HG02759 (cell line): ENCODE measurements at regions not wholly inside any gene's neighbourhood (a gene's known extent, or its start where the extent isn't known, plus 50 kb on each side); places are given as distances from the start of the nearest gene placed in this dataset.
"Not testable (repeated sequence)": the region's sequence is repeated elsewhere in the genome, so short reads cannot be mapped to it uniquely, and the experiment has no call there.

Experiments used
- ATAC-seq: cut with Tn5 transposase; IDR thresholded peaks from one replicate; pipeline ENCODE4 v1.9.1; 2021; ENCODE audit warnings: mild to moderate bottlenecking, moderate library complexity; ENCODE audit not compliant: unreplicated experiment

GRCh38 chr7:127530148-127530547 is 55.2 kb downstream of the GCC1 start:
- ATAC-seq = no peak

GRCh38 chr7:127527561-127527960 is 57.8 kb downstream of the GCC1 start:
- ATAC-seq = no peak

GRCh38 chr7:127525866-127526480 is 59.4 kb downstream of the GCC1 start:
- no peak for ATAC-seq

- no peak for ATAC-seq
Measured at GRCh38 chr7:127516320-127516719, 69.1 kb downstream of the GCC1 start.

- no peak for ATAC-seq
Measured at GRCh38 chr7:127514499-127514898, 70.9 kb downstream of the GCC1 start.

- no peak for ATAC-seq
Measured at GRCh38 chr7:127513311-127513710, 72.1 kb downstream of the GCC1 start.

GRCh38 chr7:127512663-127513062 is 72.7 kb downstream of the GCC1 start:
- no peak for ATAC-seq

- no peak for ATAC-seq
Measured at GRCh38 chr7:127504715-127505114, 80.7 kb downstream of the GCC1 start.

GRCh38 chr7:127501817-127502216 is 83.6 kb downstream of the GCC1 start:
- ATAC-seq = no peak

- ATAC-seq = no peak
Measured at GRCh38 chr7:127487381-127487780, 94.9 kb upstream of the ZNF800 start.

- ATAC-seq = peak; percentile 71
Measured at GRCh38 chr7:127486654-127487053, 94.1 kb upstream of the ZNF800 start.

- ATAC-seq = no peak
Measured at GRCh38 chr7:127485482-127485881, 93.0 kb upstream of the ZNF800 start.

- ATAC-seq = no peak
Measured at GRCh38 chr7:127484954-127485353, 92.4 kb upstream of the ZNF800 start.

- no peak for ATAC-seq
Measured at GRCh38 chr7:127478461-127478860, 86.0 kb upstream of the ZNF800 start.

GRCh38 chr7:127478024-127478355 is 85.5 kb upstream of the ZNF800 start:
- no peak for ATAC-seq

GRCh38 chr7:127477295-127478023 is 85.0 kb upstream of the ZNF800 start:
- no peak for ATAC-seq

- ATAC-seq = no peak
Measured at GRCh38 chr7:127476618-127477017, 84.1 kb upstream of the ZNF800 start.

GRCh38 chr7:127474457-127474856 is 81.9 kb upstream of the ZNF800 start:
- ATAC-seq = no peak

- ATAC-seq = no peak
Measured at GRCh38 chr7:127473409-127473808, 80.9 kb upstream of the ZNF800 start.

GRCh38 chr7:127460077-127460476 is 67.6 kb upstream of the ZNF800 start:
- no peak for ATAC-seq

GRCh38 chr7:127451258-127451657 is 58.8 kb upstream of the ZNF800 start:
- ATAC-seq = not testable (repeated sequence)

GRCh38 chr7:127448566-127448965 is 56.1 kb upstream of the ZNF800 start:
- no peak for ATAC-seq
